ENCODE measurements at regions not wholly inside any gene's neighbourhood (a gene's known extent, or its start where the extent isn't known, plus 50 kb on each side); places are given as distances from the start of the nearest gene placed in this dataset.

- TF ChIP-seq CTCF (conservative IDR thresholded peaks at IDR 0.05; ENCODE audit: low read depth in 2 of 2): no peak
- TF ChIP-seq ZNF114 (CRISPR knock-in tag; IDR thresholded peaks at IDR 0.05): no peak
Measured at GRCh38 chr2:156958374-156958773, 299.1 kb upstream of the GALNT5 start (continued).

- Histone ChIP-seq H3K4me1 (ENCODE audit: insufficient read depth) (no peaks in the 10 kb centered on the region), H3K79me2 (replicated peaks; ENCODE audit: insufficient read depth) (no peaks in the 10 kb centered on the region), H3K27me3 (ENCODE audit: insufficient read depth) (no peaks in the 10 kb centered on the region), H3K9me2 (ENCODE audit: insufficient read depth) (no peaks in the 10 kb centered on the region), H2AFZ (no peak overlapping the region), H3K36me3 (ENCODE audit: insufficient read depth) (peaks cover 5% of the 10 kb centered on the region), H4K20me1 (replicated peaks; ENCODE audit: insufficient read depth) (no peaks in the 10 kb centered on the region), H3F3A (replicated peaks; ENCODE audit: low read depth) (no peaks in the 10 kb centered on the region), H3K4me3 (no peak overlapping the region), H3K27ac (ENCODE audit: low read depth) (no peak overlapping the region), H3K4me2 (no peak overlapping the region)
- H3K36me3 Mint-ChIP-seq (ENCODE audit: low read depth): peaks cover 10% of the 10 kb centered on the region; the same call in 2 of the 3 replicates
- H3K4me1 Mint-ChIP-seq: no peaks in the 10 kb centered on the region
- DNase-seq (ENCODE audit: low spot score): no peak
- H3K27me3 Mint-ChIP-seq (ENCODE audit: insufficient read depth, low read depth, poor library complexity): no peaks in the 10 kb centered on the region
- H3K27ac Mint-ChIP-seq: no peak overlapping the region
- no peak for ATAC-seq
- H3K9me3 Mint-ChIP-seq: peaks cover 36% of the 10 kb centered on the region
- H3K4me3 Mint-ChIP-seq: no peak overlapping the region
- TF ChIP-seq EZH2phosphoT487 (IDR thresholded peaks at IDR 0.05; ENCODE audit: unreplicated experiment): no peak
- no peak for TF ChIP-seq ZNF462 (CRISPR knock-in tag; IDR thresholded peaks at IDR 0.05)
- TF ChIP-seq NANOG (IDR thresholded peaks at IDR 0.05; ENCODE audit: borderline replicate concordance): no peak
- no peak for TF ChIP-seq ZNF114 (CRISPR knock-in tag; IDR thresholded peaks at IDR 0.05)
- no peak for TF ChIP-seq STAT1 (IDR thresholded peaks at IDR 0.05; ENCODE audit: unreplicated experiment)
- no peak for TF ChIP-seq REST (IDR thresholded peaks at IDR 0.05; ENCODE audit: unreplicated experiment)
- TF ChIP-seq ETS1 (IDR thresholded peaks at IDR 0.05): no peak
- no peak for TF ChIP-seq CREB1 (CRISPR knock-in tag; IDR thresholded peaks at IDR 0.05; ENCODE audit: low read depth)
- no peak for TF ChIP-seq EZH2 (IDR thresholded peaks at IDR 0.05; ENCODE audit: low read depth, unreplicated experiment)
- TF ChIP-seq ZNF331 (CRISPR knock-in tag; IDR thresholded peaks at IDR 0.05; ENCODE audit: low read depth): no peak
- TF ChIP-seq POLR2AphosphoS5 (IDR thresholded peaks at IDR 0.05; ENCODE audit: low read depth): no peak
Measured at GRCh38 chr2:156959481-156959880, 298.0 kb upstream of the GALNT5 start.
